Endometrium (tissue), 2 donors: ENCODE measurements at regions not wholly inside any gene's neighbourhood (a gene's known extent, or its start where the extent isn't known, plus 50 kb on each side); places are given as distances from the start of the nearest gene placed in this dataset.
"Not testable (repeated sequence)": the region's sequence is repeated elsewhere in the genome, so short reads cannot be mapped to it uniquely, and the experiment has no call there.

ENCODE experiments used
- FAIRE-seq: peaks from 2 replicates; lab custom pipeline; 2012; peaks lifted over from hg19 to GRCh38; lab: Jason Lieb, UNC
- donor health status: control.
- donor health status: control.

DNA sequence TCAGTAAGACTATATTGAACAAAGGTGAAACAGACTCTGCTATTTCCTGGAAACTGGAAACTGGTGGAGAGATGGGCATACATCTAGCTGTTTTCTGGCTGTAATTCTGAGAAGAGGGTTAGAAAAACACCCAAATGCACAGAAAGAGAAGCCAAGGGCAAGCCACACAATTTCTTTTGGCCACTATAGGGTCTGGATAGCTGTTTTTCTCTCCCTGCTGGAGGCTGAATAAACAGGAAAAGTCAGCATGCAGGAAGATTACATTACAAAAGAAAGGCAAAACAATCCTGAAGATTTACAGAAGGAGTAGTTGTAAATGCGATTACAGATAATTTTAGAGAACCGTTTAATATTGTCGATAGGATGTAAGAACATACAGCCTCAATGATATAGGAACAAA lies 186.2 kb upstream of the REG3G start:
- no peak for FAIRE-seq

DNA sequence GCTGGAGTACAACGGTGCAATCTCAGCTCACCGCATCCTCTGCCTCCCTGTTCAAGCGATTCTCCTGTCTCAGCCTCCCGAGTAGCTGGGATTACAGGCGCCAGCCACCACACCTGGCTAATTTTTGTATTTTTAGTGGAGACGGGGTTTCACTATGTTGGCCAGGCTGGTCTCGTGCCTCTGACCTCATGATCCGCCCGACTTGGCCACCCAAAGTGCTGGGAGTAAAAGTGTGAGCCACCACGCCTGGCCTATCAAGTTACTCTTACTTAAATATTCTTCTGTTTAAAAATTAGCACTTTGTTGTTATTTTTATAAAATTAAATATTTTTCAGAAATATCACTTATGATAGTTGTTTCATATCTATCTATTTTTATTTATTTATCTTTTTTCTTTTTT lies 185.2 kb upstream of the REG3G start:
- FAIRE-seq, result not testable (repeated sequence)

DNA sequence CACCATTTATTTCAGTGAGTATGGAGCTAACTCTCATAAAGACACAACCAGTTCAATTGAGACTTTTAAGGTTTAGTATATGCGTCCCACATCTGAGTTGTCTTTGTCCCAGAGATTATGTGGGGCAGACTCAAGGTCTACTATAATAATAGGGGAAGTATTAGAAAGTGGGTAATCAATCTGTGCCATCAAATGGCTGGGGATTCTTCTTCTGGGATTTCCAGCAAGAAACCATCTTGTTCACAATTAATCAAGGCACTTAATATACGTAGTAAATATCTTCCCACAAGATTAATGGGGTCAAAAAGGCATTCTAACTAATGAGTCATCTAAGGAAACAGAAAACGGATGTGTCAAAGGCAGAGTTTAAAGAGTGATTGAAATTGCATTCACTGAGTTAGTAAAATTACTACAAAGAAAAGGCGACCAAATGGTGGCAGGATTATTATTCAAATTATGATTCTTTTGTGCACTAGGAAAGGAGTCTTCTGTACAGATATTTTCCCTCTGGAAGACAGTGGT lies 179.8 kb upstream of the REG3G start:
- no peak for FAIRE-seq

DNA sequence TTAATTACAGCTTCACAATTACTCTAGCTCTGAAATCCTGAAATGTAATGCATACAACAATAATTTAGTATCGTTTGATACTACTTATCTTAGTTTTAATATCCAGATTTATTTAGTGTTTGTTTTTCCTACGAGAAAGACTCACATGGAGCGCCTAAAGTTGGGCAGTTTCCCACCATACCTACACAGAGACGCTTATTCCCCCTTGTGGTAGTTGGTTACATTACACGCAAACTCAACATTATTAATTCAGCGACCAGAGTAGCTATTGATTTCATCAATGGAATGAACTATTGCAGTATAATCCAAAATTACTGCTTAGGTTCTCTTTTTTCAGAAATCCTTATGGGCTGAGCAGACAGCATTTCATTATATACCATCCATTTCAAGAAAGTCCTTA lies 164.0 kb upstream of the REG3G start:
- peak; percentile 45 for FAIRE-seq

DNA sequence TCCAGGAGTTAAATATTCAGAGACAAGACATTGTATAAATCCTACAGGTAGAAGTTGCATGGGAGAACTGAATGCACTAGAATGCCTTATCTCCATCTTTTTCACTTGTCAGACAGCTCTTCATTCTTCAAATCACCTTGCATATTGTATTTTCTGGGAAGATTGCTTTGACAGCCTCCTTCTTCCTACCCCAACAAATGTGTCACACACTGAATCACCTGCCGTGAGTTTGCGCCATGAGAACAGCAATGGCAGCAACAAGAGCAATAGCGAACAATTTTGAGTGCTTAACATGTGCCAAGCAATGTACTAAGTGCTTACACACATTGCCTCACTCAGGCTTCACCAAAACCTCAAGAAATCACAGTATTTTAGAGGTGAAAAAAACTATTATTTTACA lies 161.3 kb upstream of the REG3G start:
- FAIRE-seq, result no peak

DNA sequence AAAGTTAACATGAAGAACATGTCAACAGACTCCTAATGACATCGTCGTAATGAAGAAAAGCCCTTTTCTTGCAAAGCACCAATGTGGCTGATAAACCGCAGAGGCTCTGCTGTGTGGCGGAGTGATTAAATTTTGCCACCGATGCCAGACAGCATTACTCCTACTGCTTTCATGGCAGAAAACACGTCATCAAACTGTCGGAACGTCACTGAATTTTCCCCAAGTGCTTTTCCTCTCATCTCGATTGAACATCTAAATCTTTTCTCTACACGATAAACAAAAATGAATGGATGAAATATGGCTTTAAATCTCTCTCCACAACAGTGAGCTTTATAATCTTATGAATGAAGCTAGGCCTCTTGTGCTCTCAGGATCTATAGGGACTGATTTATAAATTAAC lies 159.8 kb upstream of the REG3G start:
- no peak for FAIRE-seq

DNA sequence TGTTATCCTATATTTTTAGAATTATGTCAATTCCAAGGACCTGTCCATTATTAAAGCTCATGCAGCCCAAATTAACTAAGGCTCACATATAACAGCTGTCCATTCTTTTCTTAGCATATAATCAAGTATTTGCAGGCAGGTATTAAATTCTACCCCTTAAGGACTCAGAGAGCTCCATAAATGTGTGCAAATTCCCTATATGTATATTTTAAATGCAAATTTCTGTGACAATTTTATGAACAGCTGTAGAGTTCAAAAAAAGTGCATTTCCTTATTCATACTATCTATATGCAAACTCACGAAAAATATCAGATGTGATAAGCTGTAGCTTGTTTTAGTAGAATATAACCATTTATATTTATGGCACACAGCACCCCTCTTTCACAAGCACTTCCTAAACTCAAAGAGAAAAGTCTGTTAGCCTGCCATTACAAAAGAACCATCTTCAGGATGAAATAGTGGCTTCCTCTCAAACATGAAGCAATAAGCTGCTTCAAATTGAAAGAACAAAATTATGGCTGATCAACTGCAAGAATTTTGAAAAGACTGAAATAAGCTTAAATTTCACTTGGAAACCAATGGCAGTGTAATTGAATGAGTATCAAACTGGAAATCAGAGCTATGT lies 155.0 kb upstream of the REG3G start:
- FAIRE-seq, result no peak

DNA sequence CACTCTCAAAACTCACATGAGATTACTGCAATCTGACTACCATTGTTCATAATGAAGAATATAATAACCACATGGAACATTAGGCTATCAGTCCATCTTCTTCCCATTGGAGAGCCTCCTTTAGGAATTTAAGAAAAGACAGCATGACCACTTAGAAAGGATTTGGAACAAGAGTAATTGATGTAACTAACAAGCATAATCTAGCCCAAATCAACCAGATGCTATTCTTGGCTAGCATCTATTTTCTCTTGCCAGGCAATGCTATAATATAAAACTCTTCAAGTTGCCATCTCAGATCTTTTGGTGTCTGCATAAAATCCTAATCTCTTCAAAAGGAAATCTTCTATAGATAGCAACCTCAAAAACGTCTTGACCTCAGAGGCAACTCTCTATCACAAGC lies 152.0 kb upstream of the REG3G start:
- FAIRE-seq, result no peak

DNA sequence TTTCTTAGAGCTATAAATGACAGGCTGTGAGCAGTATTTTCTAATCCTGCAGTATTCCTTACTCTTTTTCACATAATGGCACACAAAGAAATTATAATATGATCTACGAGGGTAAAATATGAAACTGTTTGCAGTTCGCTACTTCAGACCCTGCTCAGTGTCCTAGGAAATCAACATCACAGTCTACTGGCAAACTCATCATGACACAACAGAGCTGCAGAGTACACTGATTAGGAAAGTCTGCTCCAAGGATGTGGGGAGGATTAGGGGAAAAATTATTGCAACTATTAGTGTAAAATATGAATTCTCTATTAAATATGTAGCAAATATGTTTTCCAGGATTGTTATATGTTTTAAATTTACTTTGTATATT lies 149.2 kb upstream of the REG3G start:
- FAIRE-seq, result no peak

DNA sequence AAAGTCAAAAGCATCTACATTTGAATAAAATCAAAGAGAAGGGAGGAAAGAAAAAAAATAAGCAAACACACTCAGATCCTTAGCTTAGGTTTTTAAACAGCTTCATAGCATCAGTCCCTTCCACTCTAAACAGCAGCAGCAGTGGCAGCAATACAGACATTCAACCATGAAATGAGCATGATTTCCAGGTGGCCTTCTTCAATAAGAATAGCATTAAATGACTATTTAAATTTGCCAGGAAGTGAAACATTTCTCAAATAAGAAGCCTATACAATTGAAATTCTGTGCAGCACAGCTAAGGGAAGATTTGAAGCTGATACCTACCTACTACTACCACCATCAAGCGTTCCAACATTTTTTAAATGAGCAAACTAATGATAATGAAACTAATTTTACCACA lies 138.1 kb upstream of the REG3G start:
- no peak for FAIRE-seq

DNA sequence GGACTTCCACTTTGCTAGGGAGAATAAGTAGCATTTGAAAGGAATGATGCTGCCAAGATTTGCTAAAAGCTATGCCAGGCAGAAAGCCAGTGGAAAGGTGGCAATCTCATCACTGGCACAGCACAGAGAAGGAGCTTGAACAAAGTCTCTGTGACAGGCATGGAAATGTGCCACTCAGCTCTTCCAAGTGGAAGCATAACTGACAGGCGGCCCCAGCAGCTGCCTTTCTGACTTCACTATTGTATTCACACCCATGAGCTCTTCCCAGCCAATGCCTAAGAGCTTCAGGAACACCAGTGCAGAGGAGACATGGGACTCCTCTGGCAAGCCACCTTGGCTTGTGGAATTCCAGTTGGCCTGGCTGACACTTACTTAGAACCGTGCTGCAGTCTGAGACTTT lies 134.6 kb upstream of the REG3G start:
- no peak for FAIRE-seq

DNA sequence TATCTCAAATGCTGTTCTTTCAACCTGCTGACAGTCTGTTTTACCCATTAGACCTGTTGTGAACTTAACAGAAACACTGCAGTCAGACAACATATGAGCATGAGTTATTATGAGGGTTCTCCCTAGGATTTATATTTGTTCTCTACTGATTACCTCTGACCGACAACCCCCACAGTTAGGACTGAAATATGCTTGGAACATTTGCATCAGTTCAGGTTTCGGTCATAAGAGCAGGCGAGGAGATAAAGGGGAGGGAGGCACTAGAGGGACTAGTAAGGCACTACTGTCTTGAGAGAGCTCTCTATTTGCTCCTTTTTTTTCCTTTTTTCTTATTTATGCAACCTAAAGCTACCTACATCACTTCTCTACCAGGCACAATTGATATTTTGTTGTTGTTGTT lies 133.2 kb upstream of the REG3G start:
- FAIRE-seq, result no peak

DNA sequence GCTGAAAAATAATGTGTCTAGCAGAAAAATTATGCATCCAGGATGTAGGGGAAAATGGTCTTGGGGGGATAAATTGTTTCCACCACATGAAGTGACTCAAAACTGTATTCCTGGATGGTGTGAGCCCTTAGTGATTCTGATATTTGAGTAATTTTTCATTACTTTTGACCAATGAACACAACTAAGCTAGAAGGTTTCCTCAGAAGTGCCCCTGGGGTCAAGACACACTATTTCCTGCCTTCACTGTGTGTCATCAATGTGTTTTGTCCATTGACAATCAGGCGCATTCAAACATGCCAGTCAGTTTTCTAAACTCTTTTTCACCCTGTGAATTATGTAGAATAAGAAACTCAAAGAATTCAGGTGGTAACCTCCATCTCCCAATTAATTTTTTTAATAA lies 130.5 kb upstream of the REG3G start:
- FAIRE-seq, result no peak

DNA sequence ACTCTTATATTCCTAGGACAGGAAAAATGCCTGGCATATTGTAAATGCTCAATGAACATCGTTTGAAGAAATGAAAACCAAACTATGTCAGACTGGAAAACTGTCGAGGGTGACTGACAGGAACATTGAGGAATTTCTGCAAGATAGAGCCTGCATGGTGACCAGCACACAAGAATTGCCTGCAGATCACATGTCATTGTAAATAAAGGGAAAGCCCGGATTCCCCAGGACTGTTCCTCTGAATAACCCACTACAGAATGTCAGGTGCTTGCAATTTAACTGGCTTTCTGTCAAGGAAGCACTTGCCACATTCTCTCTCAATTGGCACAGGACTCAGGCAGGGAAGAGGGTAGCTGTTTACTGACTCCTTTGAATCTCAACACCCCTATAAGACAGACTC lies 129.0 kb upstream of the REG3G start:
- FAIRE-seq, result no peak

DNA sequence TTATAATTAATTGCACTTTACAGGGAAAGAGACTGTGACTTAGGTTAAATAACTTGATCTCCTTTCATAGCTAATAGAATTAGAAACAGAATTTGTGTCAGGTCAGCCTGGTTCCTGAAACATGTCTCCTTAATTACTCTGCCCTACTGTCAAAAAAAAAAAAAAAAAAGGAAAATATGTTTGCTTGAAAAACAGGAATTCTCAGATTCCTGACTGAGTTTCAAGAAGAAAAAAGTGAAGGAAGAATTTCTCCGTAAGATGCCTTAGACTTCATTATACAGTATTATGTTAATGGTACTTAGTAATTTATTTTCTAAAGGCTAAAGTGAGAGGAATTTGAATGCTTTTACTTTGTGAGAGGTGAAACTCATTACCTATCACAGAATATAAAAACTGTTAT lies 118.4 kb upstream of the REG3G start:
- FAIRE-seq, result no peak

DNA sequence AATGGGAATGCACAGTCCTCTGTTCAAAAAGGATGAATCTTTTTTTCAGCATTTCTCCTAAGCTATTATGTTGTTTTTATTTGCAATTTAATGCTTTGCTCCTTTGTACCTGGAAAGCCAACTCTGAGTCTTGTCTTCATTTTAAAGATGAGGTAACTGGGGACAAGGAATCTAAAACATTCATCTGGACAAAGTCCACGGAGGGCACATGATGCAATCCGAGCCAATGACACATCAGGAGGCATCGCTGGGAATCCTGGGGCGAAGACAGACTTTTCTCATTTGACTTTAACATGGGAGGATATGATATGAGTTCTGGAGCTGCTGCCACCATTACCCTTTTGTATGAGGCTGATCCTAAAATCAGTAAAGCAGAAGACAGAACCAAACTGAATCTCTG lies 116.5 kb upstream of the REG3G start:
- FAIRE-seq, result no peak

DNA sequence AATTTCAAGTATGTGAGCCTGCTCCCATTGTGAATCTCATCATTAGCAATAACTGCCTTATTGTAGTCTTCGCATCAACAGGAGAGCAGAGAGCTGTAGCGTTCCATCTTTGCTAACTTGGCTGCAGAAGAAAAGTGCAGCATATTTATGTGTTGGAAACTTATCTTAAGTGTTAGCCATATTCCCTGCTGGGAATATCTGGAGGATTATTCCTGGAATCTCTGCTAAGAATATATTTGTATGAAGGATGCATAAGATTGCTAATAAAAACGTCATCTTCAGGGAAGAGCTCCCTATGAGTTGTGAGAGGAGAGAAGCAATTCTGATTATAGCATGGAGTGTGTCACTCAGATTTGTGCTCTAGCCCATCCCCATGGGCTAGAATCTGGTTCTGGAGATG lies 115.1 kb upstream of the REG3G start:
- FAIRE-seq, result no peak

DNA sequence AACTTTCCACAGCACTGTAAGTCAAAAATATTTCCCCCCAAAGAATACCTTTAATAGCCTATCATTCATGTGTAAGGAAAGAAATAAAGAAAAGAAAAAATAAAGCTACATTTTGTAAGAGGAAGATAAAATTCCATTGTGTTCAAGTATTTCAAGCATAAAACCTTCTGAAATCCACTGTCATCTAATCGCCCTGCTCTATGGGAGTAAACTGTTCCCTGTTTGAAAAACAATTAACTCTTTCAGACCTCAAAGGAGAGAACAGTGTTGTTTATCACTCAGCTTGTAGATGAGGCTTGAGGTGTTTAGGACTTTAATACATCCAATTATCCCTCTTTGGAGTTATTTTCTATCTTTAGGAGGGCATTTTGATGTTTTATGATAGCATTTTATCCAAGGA lies 112.2 kb upstream of the REG3G start:
- no peak for FAIRE-seq

DNA sequence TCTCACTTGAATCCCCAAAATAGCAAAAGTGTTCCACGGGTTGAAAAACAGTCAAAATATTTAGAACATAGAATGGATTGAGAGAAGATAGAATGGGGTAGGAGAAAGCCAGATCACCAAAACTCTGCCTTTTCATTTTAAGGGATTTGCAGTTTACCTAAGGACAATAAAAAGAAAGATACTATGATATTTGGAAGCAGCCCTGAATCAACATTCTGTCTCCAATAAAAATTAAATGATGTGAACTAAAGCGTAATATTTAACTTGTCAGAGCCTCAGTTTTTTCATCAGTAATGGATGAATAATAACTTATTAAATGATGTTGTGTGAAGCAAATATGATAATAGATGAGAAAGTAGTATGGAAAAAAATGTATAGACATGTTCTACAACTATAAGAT lies 100.2 kb upstream of the REG3G start:
- no peak for FAIRE-seq

DNA sequence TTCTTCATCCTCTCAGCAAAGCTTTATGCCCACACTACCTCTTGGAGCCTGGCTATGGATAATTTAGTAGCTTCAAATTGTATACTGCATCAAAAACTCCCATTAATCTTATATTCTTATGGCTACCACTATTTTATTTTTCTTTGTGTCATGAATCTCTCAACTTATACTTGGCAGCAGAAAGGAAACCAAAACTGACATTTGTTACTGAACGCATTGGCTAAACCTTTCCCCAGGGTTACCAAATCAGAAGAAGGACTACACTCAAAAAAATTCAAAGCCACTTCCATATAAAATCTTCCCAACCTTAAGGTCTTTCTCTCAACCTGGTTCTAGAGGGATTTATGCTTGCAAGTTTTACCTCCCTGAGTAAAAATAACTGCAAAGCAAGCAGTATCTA lies 97.0 kb upstream of the REG3G start:
- FAIRE-seq, result no peak

DNA sequence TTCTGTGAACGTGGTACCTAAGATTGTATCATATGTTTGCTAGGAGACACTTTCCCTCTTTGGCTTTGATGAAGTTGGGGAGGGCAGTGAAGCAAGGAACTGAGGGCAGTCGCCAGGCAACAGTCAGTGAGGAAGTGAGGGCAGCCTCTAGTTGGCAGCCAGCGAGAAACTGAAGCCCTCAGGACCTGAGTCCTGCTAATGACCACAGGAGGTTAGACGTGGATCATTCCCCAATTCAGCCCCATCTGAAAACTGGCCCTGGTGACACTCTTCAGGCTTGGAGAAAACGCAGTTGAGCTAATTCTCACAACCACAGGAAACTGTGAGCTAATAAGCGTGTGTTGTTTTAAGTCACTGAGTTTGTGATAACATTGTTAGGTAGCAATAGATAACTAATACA lies 84.5 kb upstream of the REG3G start:
- no peak for FAIRE-seq

DNA sequence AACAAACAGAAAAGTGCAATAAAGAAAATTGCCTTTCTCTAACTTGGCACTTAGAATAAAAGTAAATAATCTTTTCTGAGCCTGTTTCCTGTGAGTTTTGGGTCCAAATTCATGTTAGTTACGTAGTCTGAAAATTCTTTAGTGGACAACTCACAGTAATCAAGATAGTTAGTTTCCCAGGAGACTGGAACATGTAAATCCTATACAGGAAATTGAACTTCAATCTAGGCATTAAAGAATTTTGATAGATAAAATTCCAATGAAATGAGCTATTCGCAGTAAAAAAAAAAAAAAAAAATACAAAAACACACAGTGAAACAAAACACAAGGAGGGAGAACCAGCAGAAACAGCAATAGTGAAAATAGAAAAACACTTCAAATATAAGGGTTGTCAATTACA lies 83.8 kb upstream of the REG3G start:
- FAIRE-seq, result no peak

DNA sequence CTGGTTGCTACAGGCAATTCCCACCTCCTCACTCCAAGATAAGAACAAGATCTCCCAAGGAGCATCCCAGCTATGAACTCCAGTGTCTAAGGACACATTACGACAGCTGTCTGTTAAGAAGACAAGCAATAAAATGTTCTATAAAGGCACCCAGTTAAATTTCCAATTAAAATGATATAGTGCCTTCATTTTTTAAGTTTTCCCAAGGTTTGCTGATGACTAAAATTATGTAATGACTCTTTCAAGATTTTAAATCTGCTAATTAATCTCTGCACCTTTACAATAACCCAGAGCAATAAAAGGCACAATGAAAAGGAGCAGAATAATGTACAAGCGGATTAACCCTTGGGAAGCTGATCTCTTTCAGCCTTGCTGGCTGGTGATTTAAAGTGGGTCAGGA lies 61.6 kb upstream of the REG3G start:
- no peak for FAIRE-seq

DNA sequence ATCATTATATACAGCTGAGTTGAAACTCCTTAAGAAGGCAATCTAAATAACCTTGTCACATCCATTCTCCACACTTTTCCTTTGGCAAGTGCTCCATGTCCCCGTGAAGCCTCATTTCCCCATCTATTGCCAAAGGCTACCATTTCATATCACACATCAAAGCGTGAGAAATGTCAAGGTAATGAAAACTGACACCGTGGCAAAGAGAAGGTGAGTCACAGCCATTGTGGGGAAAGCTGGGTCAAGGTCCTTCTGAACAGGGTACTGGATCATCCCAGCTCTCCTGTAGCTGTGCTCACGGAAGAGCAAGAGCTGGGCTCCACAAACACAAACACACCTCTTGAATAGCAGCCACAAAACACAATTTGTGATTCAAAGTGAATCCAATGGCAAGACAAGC lies 58.2 kb upstream of the REG3G start:
- FAIRE-seq, result no peak

DNA sequence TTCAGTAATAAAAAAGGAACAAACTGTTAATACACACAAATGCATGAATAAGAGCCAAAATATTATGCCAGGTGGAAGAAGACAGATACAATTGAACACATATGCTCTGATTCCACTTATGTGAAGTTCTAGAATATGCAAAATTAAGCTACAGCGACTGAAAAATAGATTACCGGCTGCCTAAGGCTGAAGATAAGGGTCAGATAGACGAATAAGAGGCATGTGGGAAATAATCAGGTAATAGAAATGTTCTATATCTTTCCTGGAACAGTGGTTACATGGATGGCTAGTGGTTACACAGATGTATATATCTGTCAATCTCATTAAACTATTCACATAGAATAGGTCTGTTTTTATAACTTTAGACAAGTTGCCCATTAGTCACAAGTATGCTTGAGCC lies 51.9 kb upstream of the REG3G start:
- FAIRE-seq, result no peak
